HepG2 (cell line): ENCODE measurements at regions not wholly inside any gene's neighbourhood (a gene's known extent, or its start where the extent isn't known, plus 50 kb on each side); places are given as distances from the start of the nearest gene placed in this dataset.

Experiments used
- ATAC-seq: fragments of 200-7000 bp; cut with Tn5 transposase; 3 replicates; pipeline ENCODE4 v1.9.1; 2020; ENCODE audit warnings: mild to moderate bottlenecking, moderate library complexity
- BruUV-seq: library from RNA; stranded (reverse); fragments of 400-500 nt; replicated peaks from 2 replicates; lab custom pipeline; 2021; lab: Mats Ljungman, UMichigan
- CTCF ChIA-PET: fragments of 300-600 bp; formaldehyde crosslinking; extraction: SDS; loops from one replicate; lab custom pipeline; 2021; ENCODE audit warnings: low total read pairs, inconsistent platforms, low intra/inter-chr PET ratio; lab: Yijun Ruan, JAX
- POLR2A ChIA-PET: fragments of 350-600 bp; sonication (Branson Sonifier 250); formaldehyde crosslinking; loops from one replicate; lab custom pipeline; 2020; ENCODE audit warnings: antibody characterized with exemption, inconsistent platforms; lab: Yijun Ruan, JAX
- DNase-seq: peaks from one replicate; pipeline ENCODE4 v3.0.0-alpha.2; 2015; ENCODE audit warnings: low spot score
- FAIRE-seq: peaks from 3 replicates; lab custom pipeline; 2011; peaks lifted over from hg19 to GRCh38; lab: Jason Lieb, UNC
- H2AFZ ChIP-seq: one replicate; pipeline ENCODE4 v1.6.1; 2011; ENCODE audit warnings: low read length, inconsistent platforms
- H3K27ac ChIP-seq: fragments of 300-600 bp; 3 replicates; pipeline ENCODE4 v1.8.0; 2011; ENCODE audit warnings: mixed run types, mild to moderate bottlenecking, mixed read lengths, low read length, inconsistent platforms; ENCODE audit not compliant: insufficient read depth; ENCODE audit errors: extremely low read length
- H3K27me3 ChIP-seq, 2 experiments: fragments of 200-600 bp in 1 of 2; 2 replicates in 1 of 2; 3 replicates in 1 of 2; pipeline versions ENCODE4 v1.6.0 to v1.8.0; 2011; ENCODE audit warnings: low read length in 2 of 2, mild to moderate bottlenecking in 2 of 2, moderate library complexity in 2 of 2, inconsistent platforms in 1 of 2; ENCODE audit not compliant: insufficient read depth in 2 of 2, control insufficient read depth in 1 of 2
- H3K36me3 ChIP-seq, 2 experiments: fragments of 200-600 bp in 1 of 2; replicated peaks in 1 of 2; 2 replicates in 1 of 2; 3 replicates in 1 of 2; pipeline versions ENCODE4 v1.5.1 to v1.8.0; 2011; ENCODE audit warnings: low read length in 2 of 2, inconsistent platforms in 1 of 2; ENCODE audit not compliant: insufficient read depth in 2 of 2, control insufficient read depth in 1 of 2
- H3K4me1 ChIP-seq: 2 replicates; pipeline ENCODE4 v1.5.1; 2012; ENCODE audit warnings: low read length, inconsistent platforms; ENCODE audit not compliant: insufficient read depth
- H3K4me2 ChIP-seq: 2 replicates; pipeline ENCODE4 v1.6.0; 2011; ENCODE audit warnings: low read depth, low read length, inconsistent platforms
- H3K4me3 ChIP-seq, 3 experiments: fragments of 200-600 bp in 1 of 3; sonication (generic), shearing (Covaris generic) in 1 of 3; replicated peaks in 1 of 3; 2 replicates each; pipeline ENCODE4 v1.5.1; 2011 to 2016; ENCODE audit warnings: low read length in 3 of 3, inconsistent platforms in 2 of 3, low read depth in 2 of 3, mild to moderate bottlenecking in 2 of 3, control low read depth in 1 of 3, mixed read lengths in 1 of 3; ENCODE audit not compliant: insufficient read depth in 1 of 3
- H3K79me2 ChIP-seq: one replicate; pipeline ENCODE4 v1.6.1; 2011; ENCODE audit warnings: low read length, inconsistent platforms; ENCODE audit not compliant: insufficient read depth
- H3K9ac ChIP-seq: 2 replicates; pipeline ENCODE4 v1.6.0; 2011; ENCODE audit warnings: mild to moderate bottlenecking, low read depth, low read length, inconsistent platforms; ENCODE audit not compliant: insufficient read depth
- H3K9me3 ChIP-seq: 2 replicates; pipeline ENCODE4 v1.5.1; 2012; ENCODE audit warnings: mild to moderate bottlenecking, low read length
- H4K20me1 ChIP-seq: 2 replicates; pipeline ENCODE4 v1.6.0; 2011; ENCODE audit warnings: inconsistent platforms, mild to moderate bottlenecking, low read length, moderate library complexity; ENCODE audit not compliant: insufficient read depth
- ARID2 ChIP-seq: sonication (generic); formaldehyde crosslinking; IDR thresholded peaks from 2 replicates; pipeline ENCODE4 v1.8.1; 2022; ENCODE audit warnings: mild to moderate bottlenecking, missing genetic modification reagents, borderline replicate concordance
- ATF7 ChIP-seq, 2 experiments: fragments of 450-650 bp in 1 of 2; sonication (generic) in 1 of 2; formaldehyde crosslinking in 1 of 2; IDR thresholded peaks; 2 replicates each; pipeline versions ENCODE4 v1.4.0 to v1.6.1; 2016 to 2020; ENCODE audit warnings: antibody characterized with exemption in 1 of 2, mild to moderate bottlenecking in 1 of 2, missing genetic modification reagents in 1 of 2
- BCL3 ChIP-seq: sonication (generic); formaldehyde crosslinking; IDR thresholded peaks from 2 replicates; pipeline ENCODE4 v1.5.1; 2020; ENCODE audit warnings: mild to moderate bottlenecking, missing genetic modification reagents, moderate library complexity
- EHMT2 ChIP-seq: fragments of 200-600 bp; sonication (generic); IDR thresholded peaks from 2 replicates; pipeline ENCODE4 v1.7.0; 2017; ENCODE audit warnings: antibody characterized with exemption, low read depth, low read length, borderline replicate concordance
- GFI1 ChIP-seq: sonication (generic); formaldehyde crosslinking; IDR thresholded peaks from 2 replicates; pipeline ENCODE4 v1.5.0; 2020; ENCODE audit warnings: missing genetic modification reagents, mild to moderate bottlenecking, borderline replicate concordance
- SCMH1 ChIP-seq: sonication (generic); formaldehyde crosslinking; IDR thresholded peaks from 2 replicates; pipeline ENCODE4 v1.9.0; 2021; ENCODE audit warnings: missing genetic modification reagents, mild to moderate bottlenecking, borderline replicate concordance
- TERF1 ChIP-seq: sonication (generic); formaldehyde crosslinking; IDR thresholded peaks from 2 replicates; pipeline ENCODE4 v1.8.0; 2022; ENCODE audit warnings: mild to moderate bottlenecking, missing genetic modification reagents, moderate library complexity
- TRIM24 ChIP-seq: sonication (generic); formaldehyde crosslinking; IDR thresholded peaks from 2 replicates; pipeline ENCODE4 v1.8.0; 2022; ENCODE audit warnings: mild to moderate bottlenecking, missing genetic modification reagents
- ZBTB26 ChIP-seq: IDR thresholded peaks from 2 replicates; pipeline ENCODE4 v1.6.1; 2016; ENCODE audit warnings: missing compliant biosample characterization, missing genetic modification reagents, borderline replicate concordance
- ZBTB43 ChIP-seq: sonication (generic); formaldehyde crosslinking; conservative IDR thresholded peaks from 2 replicates; pipeline ENCODE4 v1.4.0; 2020; ENCODE audit warnings: missing genetic modification reagents
- ZFP1 ChIP-seq: IDR thresholded peaks from 2 replicates; pipeline ENCODE4 v1.6.1; 2016
- ZFX ChIP-seq: sonication (generic); formaldehyde crosslinking; IDR thresholded peaks from 2 replicates; pipeline ENCODE4 v1.4.0; 2020; ENCODE audit warnings: mild to moderate bottlenecking, low read depth, missing genetic modification reagents, moderate library complexity
- ZNF326 ChIP-seq: sonication (generic); formaldehyde crosslinking; IDR thresholded peaks from 2 replicates; pipeline ENCODE4 v1.4.0; 2020; ENCODE audit warnings: missing genetic modification reagents, borderline replicate concordance
- ZNF460 ChIP-seq: sonication (generic); formaldehyde crosslinking; IDR thresholded peaks from 2 replicates; pipeline ENCODE4 v1.5.1; 2020; ENCODE audit warnings: missing genetic modification reagents, mild to moderate bottlenecking, borderline replicate concordance
- ZNF550 ChIP-seq: sonication (generic); formaldehyde crosslinking; IDR thresholded peaks from 2 replicates; pipeline ENCODE4 v1.4.0; 2020; ENCODE audit warnings: mild to moderate bottlenecking, missing genetic modification reagents, borderline replicate concordance
- ZNF576 ChIP-seq: sonication (generic); formaldehyde crosslinking; IDR thresholded peaks from 2 replicates; pipeline ENCODE4 v1.4.0; 2020; ENCODE audit warnings: mild to moderate bottlenecking, missing genetic modification reagents
- WGBS: methylation state at CpG from one replicate; pipeline ENCODE4 v1.1.6; 2017; ENCODE audit warnings: low lambda C conversion rate; 5-methylcytosine and 5-hydroxymethylcytosine counted together
- in situ Hi-C: cut with HindIII; loops from 2 replicates; pipeline ENCODE4 v1.10.0; 2017; ENCODE audit warnings: low pct_unique_long_range_greater_than_20kb; ENCODE audit not compliant: extremely low pct_ligation_motif_present
- intact Hi-C: fragments of 100-400 bp; cut with micrococcal nuclease; formaldehyde crosslinking; loops from one replicate; pipeline ENCODE4 v1.10.0; 2022; ENCODE audit not compliant: unreplicated experiment

- H3K9ac ChIP-seq = no peak overlapping the region
- H3K27me3 ChIP-seq = no peaks in the 10 kb centered on the region; a peak in 3 of 5 replicates
- WGBS = 72% methylated on average over 6 of the region's 9 CpGs
- ATAC-seq = no peak
- no peak for FAIRE-seq
- no peak overlapping the region for H3K27ac ChIP-seq
- H3K4me3 ChIP-seq = no peak overlapping the region
- H3K36me3 ChIP-seq = no peaks in the 10 kb centered on the region
- in situ Hi-C loops = no loop called here
- no peak overlapping the region for H2AFZ ChIP-seq
- ChIA-PET POLR2A (no interaction called here), CTCF (no interaction called here)
- no TSS peak for BruUV-seq
- peaks cover 23% of the 10 kb centered on the region for H3K4me1 ChIP-seq
- no peaks in the 10 kb centered on the region for H4K20me1 ChIP-seq
- TF ChIP-seq BCL3 (CRISPR knock-in tag) (no peak), ZBTB26 (CRISPR knock-in tag) (no peak), GFI1 (CRISPR knock-in tag) (no peak), TRIM24 (CRISPR knock-in tag) (no peak), ZBTB43 (no peak), ZNF460 (CRISPR knock-in tag) (no peak), ZNF326 (CRISPR knock-in tag) (no peak), ZFP1 (CRISPR knock-in tag) (no peak), EHMT2 (no peak), SCMH1 (CRISPR knock-in tag) (no peak), ZNF576 (CRISPR knock-in tag) (no peak), ATF7 (IDR thresholded peaks at IDR 0.05) (no peak), ATF7 (CRISPR knock-in tag; IDR thresholded peaks at IDR 0.05) (no peak), TERF1 (CRISPR knock-in tag) (no peak), ZNF550 (CRISPR knock-in tag) (no peak), ARID2 (CRISPR knock-in tag) (no peak), ZFX (CRISPR knock-in tag) (no peak)
- no peak for DNase-seq
- intact Hi-C loops = no loop called here
- H3K9me3 ChIP-seq = no peaks in the 10 kb centered on the region
- H3K4me2 ChIP-seq = no peak overlapping the region
- H3K79me2 ChIP-seq = no peaks in the 10 kb centered on the region
Measured at GRCh38 chr15:63450884-63451225, 53.5 kb upstream of the USP3 start.
